K562 (cell line): ENCODE measurements at regions not wholly inside any gene's neighbourhood (a gene's known extent, or its start where the extent isn't known, plus 50 kb on each side); places are given as distances from the start of the nearest gene placed in this dataset.
A peak's percentile ranks its signal among the peaks of the same experiment; 100 is the strongest.

Source experiments
- ARID1B ChIP-seq: fragments of 450-650 bp; IDR thresholded peaks from 2 replicates; pipeline ENCODE4 v1.6.1; 2016; ENCODE audit warnings: antibody characterized with exemption, mild to moderate bottlenecking, inconsistent platforms
- BDP1 ChIP-seq: IDR thresholded peaks from 3 replicates; pipeline ENCODE4 v1.6.1; 2011; ENCODE audit not compliant: insufficient read length, insufficient read depth
- EHMT2 ChIP-seq: fragments of 450-650 bp; IDR thresholded peaks from 2 replicates; pipeline ENCODE4 v1.6.1; 2018; ENCODE audit warnings: antibody characterized with exemption
- EP300 ChIP-seq: IDR thresholded peaks from 2 replicates; pipeline ENCODE4 v1.6.1; 2012; ENCODE audit warnings: low read length, improper control_type of control experiment
- FOXK1 ChIP-seq: sonication (generic); formaldehyde crosslinking; IDR thresholded peaks from 2 replicates; pipeline ENCODE4 v1.8.0; 2022; ENCODE audit warnings: missing genetic modification reagents, mild to moderate bottlenecking, borderline replicate concordance
- L3MBTL2 ChIP-seq: fragments of 450-650 bp; IDR thresholded peaks from 2 replicates; pipeline ENCODE4 v1.6.1; 2016; ENCODE audit warnings: mild to moderate bottlenecking, moderate library complexity
- MEIS2 ChIP-seq: fragments of 450-650 bp; IDR thresholded peaks from 2 replicates; pipeline ENCODE4 v1.6.1; 2014; ENCODE audit warnings: mild to moderate bottlenecking; ENCODE audit not compliant: partially characterized antibody
- PCBP1 ChIP-seq: fragments of 200-400 bp; formaldehyde crosslinking; IDR thresholded peaks from 2 replicates; pipeline ENCODE4 v1.6.1; 2018; ENCODE audit warnings: mild to moderate bottlenecking, low read depth, low read length; ENCODE audit not compliant: poor library complexity, severe bottlenecking
- RCOR1 ChIP-seq, 2 experiments: IDR thresholded peaks; 2 replicates each; pipeline ENCODE4 v1.6.1; 2012; ENCODE audit warnings: low read depth in 2 of 2, low read length in 2 of 2, borderline replicate concordance in 1 of 2, improper control_type of control experiment in 1 of 2
- SOX6 ChIP-seq: fragments of 450-650 bp; IDR thresholded peaks from 2 replicates; pipeline ENCODE4 v1.6.1; 2014; ENCODE audit warnings: mild to moderate bottlenecking
- SRF ChIP-seq, 2 experiments: fragments of 250-450, 450-650 bp in 1 of 2; sonication (Bioruptor Pico) in 1 of 2; sonication (generic) in 1 of 2; formaldehyde crosslinking; IDR thresholded peaks; 2 replicates each; pipeline versions ENCODE4 v1.5.0 to v1.5.1; 2020 to 2022; ENCODE audit warnings: mild to moderate bottlenecking in 1 of 2, missing genetic modification reagents in 1 of 2
- TAL1 ChIP-seq: fragments of 450-650 bp; IDR thresholded peaks from 2 replicates; pipeline ENCODE4 v1.6.1; 2016; ENCODE audit warnings: mild to moderate bottlenecking
- ZEB2 ChIP-seq: fragments of 450-650 bp; IDR thresholded peaks from 2 replicates; pipeline ENCODE4 v1.6.1; 2016
- ZNF316 ChIP-seq: fragments of 450-650 bp; IDR thresholded peaks from 2 replicates; pipeline ENCODE4 v1.6.1; 2016
- TF ChIP-seq, protein P1 (sequence below), 2 experiments: IDR thresholded peaks in 1 of 2; conservative IDR thresholded peaks in 1 of 2; 2 replicates each; pipeline ENCODE4 v1.6.1; 2016; ENCODE audit warnings: low read depth in 2 of 2, mild to moderate bottlenecking in 1 of 2, missing compliant biosample characterization in 1 of 2, missing genetic modification characterization in 1 of 2, moderate library complexity in 1 of 2
- TF ChIP-seq, protein P2 (sequence below): fragments of 450-650 bp; IDR thresholded peaks from 2 replicates; pipeline ENCODE4 v1.6.1; 2016
- TF ChIP-seq, protein P3 (sequence below): fragments of 450-650 bp; formaldehyde crosslinking; IDR thresholded peaks from 2 replicates; pipeline ENCODE4 v1.4.0; 2020; ENCODE audit warnings: mild to moderate bottlenecking, moderate library complexity
- TF ChIP-seq, protein P4 (sequence below): fragments of 250-450 bp; sonication (Bioruptor Pico); IDR thresholded peaks from 2 replicates; pipeline ENCODE4 v1.9.0; 2021; ENCODE audit warnings: mild to moderate bottlenecking

DNA sequence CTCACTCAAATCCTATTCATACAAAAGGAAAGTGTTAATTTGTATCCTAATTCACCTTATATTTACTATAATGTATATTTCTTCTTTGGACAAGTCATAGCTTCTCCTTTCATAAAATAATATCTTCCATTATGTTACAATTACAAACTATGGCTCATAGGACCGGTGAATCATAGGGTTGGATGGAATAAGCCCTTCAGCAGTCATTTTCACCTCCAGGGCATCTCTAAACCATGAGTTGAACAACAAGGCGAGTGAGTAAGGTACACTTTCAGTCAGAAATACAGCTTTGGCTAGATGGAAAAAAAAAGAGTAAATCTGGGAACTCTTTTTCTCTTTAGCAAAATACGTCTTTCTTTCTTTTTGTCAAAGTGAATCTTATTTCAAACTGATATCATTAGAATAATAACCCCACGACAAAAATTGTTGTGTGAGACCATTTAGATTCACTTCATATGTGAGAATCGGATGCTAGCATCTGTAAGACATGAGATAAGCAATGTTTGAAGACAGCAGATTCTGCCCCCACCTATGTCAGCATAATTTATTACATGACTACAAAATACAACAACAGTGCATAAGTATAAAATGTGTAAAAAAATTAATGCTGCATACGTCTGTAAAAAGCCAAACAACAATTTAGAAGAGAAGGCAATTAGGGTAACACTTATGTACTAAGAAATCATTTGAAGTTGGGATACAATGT is 184.4 kb upstream of the SLC38A2 start (continued):
- no peak for TF ChIP-seq PCBP1
- peak; percentile 58 for TF ChIP-seq L3MBTL2
- TF ChIP-seq MEIS2, result peak; percentile 98
- no peak for TF ChIP-seq BDP1
- TF ChIP-seq, protein P1, sequence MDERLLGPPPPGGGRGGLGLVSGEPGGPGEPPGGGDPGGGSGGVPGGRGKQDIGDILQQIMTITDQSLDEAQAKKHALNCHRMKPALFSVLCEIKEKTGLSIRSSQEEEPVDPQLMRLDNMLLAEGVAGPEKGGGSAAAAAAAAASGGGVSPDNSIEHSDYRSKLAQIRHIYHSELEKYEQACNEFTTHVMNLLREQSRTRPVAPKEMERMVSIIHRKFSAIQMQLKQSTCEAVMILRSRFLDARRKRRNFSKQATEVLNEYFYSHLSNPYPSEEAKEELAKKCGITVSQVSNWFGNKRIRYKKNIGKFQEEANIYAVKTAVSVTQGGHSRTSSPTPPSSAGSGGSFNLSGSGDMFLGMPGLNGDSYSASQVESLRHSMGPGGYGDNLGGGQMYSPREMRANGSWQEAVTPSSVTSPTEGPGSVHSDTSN (CRISPR knock-in tag; IDR thresholded peaks at IDR 0.05; ENCODE audit: low read depth), result no peak
- TF ChIP-seq, protein P1 (tag; conservative IDR thresholded peaks at IDR 0.05; ENCODE audit: low read depth), result peak; percentile 89
- TF ChIP-seq ARID1B, result peak; percentile 78
- TF ChIP-seq FOXK1 (CRISPR knock-in tag), result no peak
- TF ChIP-seq, protein P2, sequence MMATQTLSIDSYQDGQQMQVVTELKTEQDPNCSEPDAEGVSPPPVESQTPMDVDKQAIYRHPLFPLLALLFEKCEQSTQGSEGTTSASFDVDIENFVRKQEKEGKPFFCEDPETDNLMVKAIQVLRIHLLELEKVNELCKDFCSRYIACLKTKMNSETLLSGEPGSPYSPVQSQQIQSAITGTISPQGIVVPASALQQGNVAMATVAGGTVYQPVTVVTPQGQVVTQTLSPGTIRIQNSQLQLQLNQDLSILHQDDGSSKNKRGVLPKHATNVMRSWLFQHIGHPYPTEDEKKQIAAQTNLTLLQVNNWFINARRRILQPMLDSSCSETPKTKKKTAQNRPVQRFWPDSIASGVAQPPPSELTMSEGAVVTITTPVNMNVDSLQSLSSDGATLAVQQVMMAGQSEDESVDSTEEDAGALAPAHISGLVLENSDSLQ, result peak; percentile 89
- TF ChIP-seq EHMT2, result no peak
- TF ChIP-seq SOX6, result peak; percentile 47; the same call in 1 of the 2 replicates
- TF ChIP-seq, protein P3, sequence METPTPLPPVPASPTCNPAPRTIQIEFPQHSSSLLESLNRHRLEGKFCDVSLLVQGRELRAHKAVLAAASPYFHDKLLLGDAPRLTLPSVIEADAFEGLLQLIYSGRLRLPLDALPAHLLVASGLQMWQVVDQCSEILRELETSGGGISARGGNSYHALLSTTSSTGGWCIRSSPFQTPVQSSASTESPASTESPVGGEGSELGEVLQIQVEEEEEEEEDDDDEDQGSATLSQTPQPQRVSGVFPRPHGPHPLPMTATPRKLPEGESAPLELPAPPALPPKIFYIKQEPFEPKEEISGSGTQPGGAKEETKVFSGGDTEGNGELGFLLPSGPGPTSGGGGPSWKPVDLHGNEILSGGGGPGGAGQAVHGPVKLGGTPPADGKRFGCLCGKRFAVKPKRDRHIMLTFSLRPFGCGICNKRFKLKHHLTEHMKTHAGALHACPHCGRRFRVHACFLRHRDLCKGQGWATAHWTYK (CRISPR knock-in tag), result no peak
- no peak for TF ChIP-seq SRF (CRISPR knock-in tag; IDR thresholded peaks at IDR 0.05)
- TF ChIP-seq TAL1, result peak; percentile 52
- peak; percentile 72 for TF ChIP-seq ZNF316
- TF ChIP-seq ZEB2, result 0 out of 2 replicates have a peak, but pooled peaks have one; percentile 20
- TF ChIP-seq, protein P4, sequence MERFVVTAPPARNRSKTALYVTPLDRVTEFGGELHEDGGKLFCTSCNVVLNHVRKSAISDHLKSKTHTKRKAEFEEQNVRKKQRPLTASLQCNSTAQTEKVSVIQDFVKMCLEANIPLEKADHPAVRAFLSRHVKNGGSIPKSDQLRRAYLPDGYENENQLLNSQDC, result no peak
- peak; percentile 64 for TF ChIP-seq EP300
- peak in 1 of 2 experiments; percentile 80; a peak in 1 of 4 replicates for TF ChIP-seq RCOR1 (IDR thresholded peaks at IDR 0.05; ENCODE audit: borderline replicate concordance in 1 of 2, low read depth in 2 of 2, low read length in 2 of 2)
- TF ChIP-seq, all 486 proteins: peak for 37
